22Rv1 (cell line): ENCODE measurements at regions not wholly inside any gene's neighbourhood (a gene's known extent, or its start where the extent isn't known, plus 50 kb on each side); places are given as distances from the start of the nearest gene placed in this dataset.

Experiments used
- CTCF ChIP-seq: fragments of 450-650 bp; IDR thresholded peaks from 2 replicates; pipeline ENCODE4 v1.5.1; 2017; ENCODE audit warnings: mild to moderate bottlenecking
- ZFX ChIP-seq: fragments of 450-650 bp; IDR thresholded peaks from 2 replicates; pipeline ENCODE4 v1.6.1; 2017; ENCODE audit warnings: antibody characterized with exemption, borderline replicate concordance

DNA sequence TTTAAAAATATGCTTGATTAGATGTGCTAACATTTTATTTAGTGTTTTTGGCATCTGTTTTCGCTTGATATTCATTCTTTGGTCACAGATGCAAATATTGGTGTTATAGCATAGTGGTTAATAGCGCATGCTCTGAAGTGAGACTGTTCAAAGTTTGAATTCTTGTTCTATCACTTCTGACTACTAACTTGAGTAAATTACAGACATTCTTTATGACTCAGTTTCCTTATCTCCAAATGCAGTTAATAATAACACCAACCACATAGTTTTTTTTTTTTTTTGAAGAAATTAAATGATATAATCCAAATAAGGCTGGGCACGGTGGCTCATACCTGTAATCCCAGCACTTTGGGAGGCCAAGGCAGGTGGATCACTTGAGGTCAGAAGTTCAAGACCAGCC lies 81.0 kb downstream of the TMX1 start:
- no peak for TF ChIP-seq CTCF
- no peak for TF ChIP-seq ZFX
